ENCODE measurements at regions not wholly inside any gene's neighbourhood (a gene's known extent, or its start where the extent isn't known, plus 50 kb on each side); places are given as distances from the start of the nearest gene placed in this dataset.

DNA sequence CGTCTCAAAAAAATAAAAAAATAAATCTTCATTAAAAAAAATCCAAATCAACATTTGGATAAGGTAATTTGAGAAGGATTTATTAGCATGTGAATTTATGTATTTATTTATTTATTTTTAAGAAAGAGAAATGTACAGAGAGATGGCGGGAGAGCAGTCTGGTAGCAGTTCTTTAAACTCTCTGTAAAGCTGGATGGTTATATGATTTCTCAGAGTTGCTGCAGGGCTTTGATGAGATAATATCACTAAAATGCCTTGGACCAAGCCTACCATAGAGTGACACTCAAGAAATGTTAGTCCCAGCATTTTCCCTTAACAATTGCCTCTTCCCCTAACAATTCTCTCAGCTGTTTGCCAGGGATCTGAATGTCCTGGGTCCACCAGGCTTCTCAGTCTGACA, 103.4 kb upstream of the LNX1 start:
- TF ChIP-seq YY1 (IDR thresholded peaks at IDR 0.05; ENCODE audit: insufficient read depth, insufficient read length): no peak
- TF ChIP-seq ZNF274 (IDR thresholded peaks at IDR 0.05; ENCODE audit: low read depth, low read length): no peak
- no peak for TF ChIP-seq SUZ12 (IDR thresholded peaks at IDR 0.05; ENCODE audit: extremely low read depth, insufficient read depth, insufficient read length)
